Adrenal gland (tissue), 9 donors: ENCODE measurements at regions not wholly inside any gene's neighbourhood (a gene's known extent, or its start where the extent isn't known, plus 50 kb on each side); places are given as distances from the start of the nearest gene placed in this dataset.
"Not testable (repeated sequence)": the region's sequence is repeated elsewhere in the genome, so short reads cannot be mapped to it uniquely, and the experiment has no call there.

Experiments used
- DNase-seq, 7 donors: peaks; one replicate each; pipeline ENCODE4 v3.0.0-alpha.2; 2019 to 2020
- H3K27ac ChIP-seq, 5 donors: fragments of 200-600 bp; sonication (generic) in 4 of 5; 1 replicate in 3 of 5; 2 replicates in 2 of 5; pipeline versions ENCODE4 v1.5.1 to v1.8.0; 2016 to 2020; ENCODE audit warnings: mild to moderate bottlenecking in 1 of 5
- H3K27me3 ChIP-seq: fragments of 200-600 bp; 2 replicates; pipeline ENCODE4 v1.8.0; 2021
- H3K36me3 ChIP-seq, 2 donors: fragments of 200-600 bp; replicated peaks in 1 of 2; 1 replicate in 1 of 2; 2 replicates in 1 of 2; pipeline versions ENCODE4 v1.5.1 to v1.8.0; 2018 to 2022
- H3K4me1 ChIP-seq, 2 donors: fragments of 200-600 bp; replicated peaks in 1 of 2; 1 replicate in 1 of 2; 2 replicates in 1 of 2; pipeline versions ENCODE4 v1.5.1 to v1.8.0; 2018 to 2021
- H3K4me3 ChIP-seq, 4 donors: fragments of 200-600 bp; sonication (generic) in 3 of 4; one replicate each; pipeline ENCODE4 v1.5.1; 2016 to 2018
- H3K9me3 ChIP-seq, 3 donors: fragments of 200-600 bp; sonication (generic) in 1 of 3; replicated peaks in 1 of 3; 1 replicate in 2 of 3; 2 replicates in 1 of 3; pipeline versions ENCODE4 v1.5.1 to v1.8.0; 2016 to 2021
- CTCF ChIP-seq, 6 experiments: fragments of 450-650 bp in 4 of 6; fragments of 200-600 bp in 2 of 6; sonication (generic) in 1 of 6; IDR thresholded peaks; 1 replicate in 5 of 6; 2 replicates in 1 of 6; pipeline versions ENCODE4 v1.5.1 to v1.8.0; 2016 to 2021; ENCODE audit warnings: antibody characterized with exemption in 6 of 6, mild to moderate bottlenecking in 2 of 6, moderate library complexity in 1 of 6
- POLR2A ChIP-seq, 2 donors: fragments of 450-650 bp; IDR thresholded peaks; one replicate each; pipeline ENCODE4 v1.6.1; 2017; ENCODE audit warnings: antibody characterized with exemption in 2 of 2, mild to moderate bottlenecking in 2 of 2, moderate library complexity in 1 of 2
- WGBS, 4 donors: extraction: QIAGEN DNeasy Blood & Tissue Kit in 2 of 4; methylation state at CpG; one replicate each; pipeline versions ENCODE4 v1.1.5 to v1.1.7; 2013 to 2017; 5-methylcytosine and 5-hydroxymethylcytosine counted together
- intact Hi-C, 2 donors: fragments of 100-400 bp; cut with DNase I; formaldehyde crosslinking; loops; one replicate each; pipeline versions ENCODE4 v1.14.1 to v1.15.0; 2022 to 2023
- donor health status: healthy with polysubstance abuse.
- donor health status: Bipolar disorder and iron deficiency.
- donor health status: DM: yes; HTN: yes; CAD: no.
- donor health status: DM: no; HTN: no; CAD: no.
- donor health status: DM: no; HTN: no; CAD: no.

- Histone ChIP-seq H3K4me1 (peaks cover 13% of the 10 kb centered on the region in 2 donors), H3K27ac (no peak overlapping the region), H3K27me3 (no peaks in the 10 kb centered on the region), H3K4me3 (no peak overlapping the region), H3K9me3 (no peaks in the 10 kb centered on the region), H3K36me3 (no peaks in the 10 kb centered on the region)
- DNase-seq = no peak
- intact Hi-C loops = no loop called here
- WGBS, 4 donors = 90 to 100% (median 97%) methylated on average over 2 of the region's 2 CpGs
- TF ChIP-seq CTCF (IDR thresholded peaks at IDR 0.05) (no peak), POLR2A (IDR thresholded peaks at IDR 0.05) (no peak)
These were observed 73.4 kb downstream of the FGD2 start for GRCh38 chr6:37078814-37079213.

- no peaks in the 10 kb centered on the region for H3K27me3 ChIP-seq
- intact Hi-C loops = no loop called here
These were observed 75.7 kb downstream of the FGD2 start for GRCh38 chr6:37081042-37081607.

GRCh38 chr6:37082390-37083130, 77.1 kb downstream of the FGD2 start:
- 89 to 95% (median 93%) methylated on average over 16 to 17 of the region's 17 CpGs for whole genome bisulfite sequencing, 4 donors
- no peaks in the 10 kb centered on the region for H3K27me3 ChIP-seq
- no peaks in the 10 kb centered on the region for H3K9me3 ChIP-seq
- no peak overlapping the region for H3K4me3 ChIP-seq
- peak overlapping the region; percentile 45 to 78 (median 68) for H3K27ac ChIP-seq
- H3K4me1 ChIP-seq = peaks cover 15 to 27% of the 10 kb centered on the region in 2 donors
- intact Hi-C loops = no loop called here
- no peak for DNase-seq
- H3K36me3 ChIP-seq = no peaks in the 10 kb centered on the region
- TF ChIP-seq CTCF (IDR thresholded peaks at IDR 0.05) (no peak), POLR2A (IDR thresholded peaks at IDR 0.05) (no peak)

More at GRCh38 chr6:37081042-37081607, 75.7 kb downstream of the FGD2 start:
- no peaks in the 10 kb centered on the region for H3K9me3 ChIP-seq
- no peak for DNase-seq
- no peak overlapping the region for H3K27ac ChIP-seq
- 49 to 82% (median 71%) methylated on average over 7 of the region's 7 CpGs for WGBS, 4 donors
- no peaks in the 10 kb centered on the region for H3K36me3 ChIP-seq
- TF ChIP-seq POLR2A (IDR thresholded peaks at IDR 0.05) (no peak), CTCF (IDR thresholded peaks at IDR 0.05) (no peak)
- H3K4me1 ChIP-seq = peaks cover 15 to 27% of the 10 kb centered on the region in 2 donors
- H3K4me3 ChIP-seq = no peak overlapping the region

GRCh38 chr6:37083243-37084138, 78.0 kb downstream of the FGD2 start:
- intact Hi-C loops = no loop called here

GRCh38 chr6:37084665-37085064, 79.2 kb downstream of the FGD2 start:
- DNase-seq, H3K27me3 ChIP-seq, intact Hi-C loops, H3K36me3 ChIP-seq, H3K4me3 ChIP-seq, H3K9me3 ChIP-seq: not testable (repeated sequence)
- H3K4me1 ChIP-seq = peaks cover 15 to 27% of the 10 kb centered on the region in 2 donors
- 92 to 96% (median 93%) methylated on average over 3 to 4 of the region's 4 CpGs for WGBS, 4 donors
- H3K27ac ChIP-seq = peak overlapping the region in 1 of 5 donors; percentile 78

More at GRCh38 chr6:37083243-37084138, 78.0 kb downstream of the FGD2 start:
- H3K36me3 ChIP-seq = no peaks in the 10 kb centered on the region
- TF ChIP-seq CTCF (IDR thresholded peaks at IDR 0.05) = no peak
- TF ChIP-seq POLR2A (IDR thresholded peaks at IDR 0.05) = peak in 1 of 2 donors; percentile 29
- H3K27ac ChIP-seq = peak overlapping the region; percentile 45 to 78 (median 68)
- DNase-seq = peak; percentile 80 to 97 (median 93)
- WGBS, 4 donors = 32 to 38% (median 36%) methylated on average over 14 of the region's 14 CpGs
- H3K27me3 ChIP-seq = no peaks in the 10 kb centered on the region
- peaks cover 15 to 27% of the 10 kb centered on the region in 2 donors for H3K4me1 ChIP-seq
- H3K9me3 ChIP-seq = no peaks in the 10 kb centered on the region
- H3K4me3 ChIP-seq = no peak overlapping the region
